H1 (cell line): ENCODE measurements at regions not wholly inside any gene's neighbourhood (a gene's known extent, or its start where the extent isn't known, plus 50 kb on each side); places are given as distances from the start of the nearest gene placed in this dataset.

ENCODE experiments used
- CHD7 ChIP-seq: fragments of 300-600 bp; sonication (generic); IDR thresholded peaks from 2 replicates; pipeline ENCODE4 v1.7.1; 2012; ENCODE audit warnings: low read length, moderate library complexity, mild to moderate bottlenecking, inconsistent platforms; ENCODE audit not compliant: insufficient replicate concordance
- SAP30 ChIP-seq: fragments of 300-600 bp; sonication (generic); IDR thresholded peaks from 2 replicates; pipeline ENCODE4 v1.7.1; 2012; ENCODE audit warnings: low read length, moderate library complexity, mild to moderate bottlenecking, inconsistent platforms; ENCODE audit not compliant: insufficient read depth, insufficient replicate concordance
- SUZ12 ChIP-seq: fragments of 200-600 bp; sonication (generic); IDR thresholded peaks from 2 replicates; pipeline ENCODE4 v1.6.1; 2012; ENCODE audit warnings: mild to moderate bottlenecking, inconsistent platforms, low read length, moderate library complexity, mixed read lengths
- TBP ChIP-seq: IDR thresholded peaks from 2 replicates; pipeline ENCODE4 v1.6.1; 2011; ENCODE audit warnings: low read depth, low read length, improper control_type of control experiment

DNA sequence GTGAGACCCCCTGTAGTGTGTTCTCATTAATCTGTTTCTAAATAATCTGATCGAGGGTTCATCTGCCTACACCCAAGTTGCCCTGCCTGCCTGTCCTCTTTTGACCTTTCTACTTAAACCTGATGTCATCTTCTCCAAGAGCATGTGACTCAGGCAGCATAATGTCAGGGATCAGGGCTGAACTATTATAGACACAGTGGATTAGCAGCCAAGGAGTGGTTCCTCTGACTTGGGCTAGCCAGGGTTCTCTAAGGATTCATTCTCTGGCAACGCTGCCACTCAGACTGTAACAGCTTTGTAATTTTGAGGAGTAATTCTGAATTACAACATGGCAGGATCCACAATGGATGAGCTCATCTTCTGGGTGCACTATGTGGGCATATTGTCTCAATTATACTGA is 124.0 kb downstream of the MDH1 start (continued):
- TF ChIP-seq TBP (no peak), SUZ12 (no peak), SAP30 (no peak), CHD7 (no peak)
